ENCODE measurements at regions not wholly inside any gene's neighbourhood (a gene's known extent, or its start where the extent isn't known, plus 50 kb on each side); places are given as distances from the start of the nearest gene placed in this dataset.

GRCh38 chr15:45981625-45982024, 346.8 kb downstream of the SQOR start:
- Histone ChIP-seq H3K27me3 (ENCODE audit: insufficient read depth, low read length) (no peaks in the 10 kb centered on the region), H3K9me3 (ENCODE audit: control insufficient read depth in 1 of 2, insufficient read depth in 1 of 2, low read depth in 1 of 2, low read length in 2 of 2) (0 out of 4 replicates have a peak, but pooled peaks cover 0 to 3% of the 10 kb centered on the region in 2 experiments), H4K20me1 (ENCODE audit: insufficient read depth) (no peaks in the 10 kb centered on the region), H3K36me3 (ENCODE audit: control insufficient read depth in 1 of 2, insufficient read depth in 2 of 2, low read length in 2 of 2) (no peaks in the 10 kb centered on the region), H3K9me2 (ENCODE audit: insufficient read depth) (no peaks in the 10 kb centered on the region), H3K4me3 (replicated peaks in 1 of 2; ENCODE audit: low read depth in 1 of 2, low read length in 2 of 2) (no peak overlapping the region), H3K4me2 (ENCODE audit: low read length) (no peak overlapping the region), H2AFZ (ENCODE audit: low read depth, low read length, poor library complexity, severe bottlenecking) (no peak overlapping the region), H3K9ac (ENCODE audit: low read length) (no peak overlapping the region), H3K4me1 (ENCODE audit: control insufficient read depth in 1 of 2, insufficient read depth in 2 of 2, low read length in 2 of 2) (no peaks in the 10 kb centered on the region), H3K79me2 (ENCODE audit: insufficient read depth, low read length) (no peaks in the 10 kb centered on the region), H3K27ac (ENCODE audit: low read depth, low read length) (no peak overlapping the region)
- BruUV-seq (replicated peaks): no TSS peak
- ChIA-PET RAD21 (ENCODE audit: low non-redundant PET in 1 of 2, low total read pairs in 2 of 2, uncharacterized antibody in 2 of 2, unreplicated experiment in 2 of 2) (no interaction called here), POLR2A (no interaction called here), CTCF (no interaction called here)
- intact Hi-C loops (cut with micrococcal nuclease): no loop called here
- DNase-seq (ENCODE audit: low read depth, low spot score) (no peak), ATAC-seq (no peak)
- no peak for TF ChIP-seq CBX3 (IDR thresholded peaks at IDR 0.05; ENCODE audit: low read depth)
- no peak for TF ChIP-seq FOSL1 (IDR thresholded peaks at IDR 0.05; ENCODE audit: low read depth)
- TF ChIP-seq POLR2AphosphoS5 (IDR thresholded peaks at IDR 0.05; ENCODE audit: low read depth, low read length): no peak
- TF ChIP-seq EGR1 (IDR thresholded peaks at IDR 0.05; ENCODE audit: low read depth): no peak
- TF ChIP-seq CEBPB (IDR thresholded peaks at IDR 0.05; ENCODE audit: low read depth): no peak
- no peak for TF ChIP-seq EZH2phosphoT487 (IDR thresholded peaks at IDR 0.05; ENCODE audit: borderline replicate concordance)
- TF ChIP-seq ATF3 (IDR thresholded peaks at IDR 0.05): no peak
- no peak for TF ChIP-seq ELF1 (IDR thresholded peaks at IDR 0.05; ENCODE audit: borderline replicate concordance, low read depth)
- TF ChIP-seq SP1 (IDR thresholded peaks at IDR 0.05; ENCODE audit: low read depth): no peak
- TF ChIP-seq REST (IDR thresholded peaks at IDR 0.05; ENCODE audit: low read depth): no peak
- no peak for TF ChIP-seq CTCF (IDR thresholded peaks at IDR 0.05 in 2 of 3, conservative IDR thresholded peaks at IDR 0.05 in 1 of 3; ENCODE audit: borderline replicate concordance in 1 of 3, insufficient read depth in 1 of 3, low read depth in 2 of 3, low read length in 2 of 3)
- TF ChIP-seq POLR2A (IDR thresholded peaks at IDR 0.05; ENCODE audit: borderline replicate concordance, extremely low read depth, insufficient read depth, insufficient read length): no peak
- TF ChIP-seq YY1 (IDR thresholded peaks at IDR 0.05; ENCODE audit: extremely low read depth, insufficient replicate concordance, low read depth, low read length): no peak
- no peak for TF ChIP-seq MAX (IDR thresholded peaks at IDR 0.05)
- TF ChIP-seq ZBTB33 (IDR thresholded peaks at IDR 0.05; ENCODE audit: extremely low read depth, insufficient replicate concordance, low read length): no peak
- TF ChIP-seq ZNF274 (IDR thresholded peaks at IDR 0.05; ENCODE audit: low read depth, low read length): no peak
- no peak for TF ChIP-seq JUND (IDR thresholded peaks at IDR 0.05)
- no peak for TF ChIP-seq SIN3A (IDR thresholded peaks at IDR 0.05; ENCODE audit: low read depth)
- no peak for TF ChIP-seq RAD21 (IDR thresholded peaks at IDR 0.05; ENCODE audit: low read depth)
- TF ChIP-seq EZH2 (IDR thresholded peaks at IDR 0.05): no peak

All from HCT116 (cell line).